AG09309 (cell line): ENCODE measurements at regions not wholly inside any gene's neighbourhood (a gene's known extent, or its start where the extent isn't known, plus 50 kb on each side); places are given as distances from the start of the nearest gene placed in this dataset.
"Not testable (repeated sequence)": the region's sequence is repeated elsewhere in the genome, so short reads cannot be mapped to it uniquely, and the experiment has no call there.

Experiments used
- DNase-seq: peaks from one replicate; pipeline ENCODE4 v3.0.0-alpha.2; 2010; ENCODE audit warnings: low read depth
- H3K4me3 ChIP-seq: 2 replicates; pipeline ENCODE4 v1.5.1; 2011; ENCODE audit warnings: mild to moderate bottlenecking, low read depth, low read length, moderate library complexity; ENCODE audit not compliant: control insufficient read depth
- TF ChIP-seq, protein P1 (sequence below): IDR thresholded peaks from 2 replicates; pipeline ENCODE4 v1.5.1; 2011; ENCODE audit warnings: mild to moderate bottlenecking, low read depth, low read length, inconsistent platforms; ENCODE audit not compliant: insufficient read depth, control insufficient read depth; ENCODE audit errors: missing control alignments

DNA sequence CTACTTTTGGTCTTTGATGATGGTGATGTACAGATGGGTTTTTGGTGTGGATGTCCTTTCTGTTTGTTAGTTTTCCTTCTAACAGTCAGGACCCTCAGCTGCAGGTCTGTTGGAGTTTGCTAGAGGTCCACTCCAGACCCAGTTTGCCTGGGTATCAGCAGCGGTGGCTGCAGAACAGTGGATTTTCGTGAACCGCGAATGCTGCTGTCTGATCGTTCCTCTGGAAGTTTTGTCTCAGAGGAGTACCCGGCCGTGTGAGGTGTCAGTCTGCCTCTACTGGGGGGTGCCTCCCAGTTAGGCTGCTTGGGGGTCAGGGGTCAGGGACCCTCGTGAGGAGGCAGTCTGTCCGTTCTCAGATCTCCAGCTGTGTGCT lies 56.6 kb upstream of the TNFAIP8 start:
- not testable (repeated sequence) for DNase-seq, H3K4me3 ChIP-seq

GRCh38 chr5:119299615-119300310 lies 56.1 kb upstream of the TNFAIP8 start:
- H3K4me3 ChIP-seq, DNase-seq: not testable (repeated sequence)

DNA sequence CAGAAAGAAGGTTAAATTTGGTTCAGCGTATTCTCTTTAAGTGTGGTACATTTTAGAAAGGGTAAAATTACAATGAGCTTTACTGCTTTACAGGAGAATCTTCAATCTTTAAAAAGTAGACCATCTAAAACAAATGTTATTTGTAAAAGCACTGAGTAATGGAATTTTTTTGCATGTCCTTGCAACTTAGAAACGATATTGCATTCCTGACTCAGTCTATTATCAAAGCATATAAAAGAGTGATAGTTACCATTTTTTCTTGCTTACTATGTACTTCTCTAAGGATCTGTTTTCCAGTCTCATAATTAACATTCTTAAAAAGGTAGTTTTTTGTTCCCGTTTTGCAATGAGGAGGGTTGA lies 55.5 kb upstream of the TNFAIP8 start:
- DNase-seq: no peak
- H3K4me3 ChIP-seq: no peak overlapping the region
- TF ChIP-seq, protein P1, sequence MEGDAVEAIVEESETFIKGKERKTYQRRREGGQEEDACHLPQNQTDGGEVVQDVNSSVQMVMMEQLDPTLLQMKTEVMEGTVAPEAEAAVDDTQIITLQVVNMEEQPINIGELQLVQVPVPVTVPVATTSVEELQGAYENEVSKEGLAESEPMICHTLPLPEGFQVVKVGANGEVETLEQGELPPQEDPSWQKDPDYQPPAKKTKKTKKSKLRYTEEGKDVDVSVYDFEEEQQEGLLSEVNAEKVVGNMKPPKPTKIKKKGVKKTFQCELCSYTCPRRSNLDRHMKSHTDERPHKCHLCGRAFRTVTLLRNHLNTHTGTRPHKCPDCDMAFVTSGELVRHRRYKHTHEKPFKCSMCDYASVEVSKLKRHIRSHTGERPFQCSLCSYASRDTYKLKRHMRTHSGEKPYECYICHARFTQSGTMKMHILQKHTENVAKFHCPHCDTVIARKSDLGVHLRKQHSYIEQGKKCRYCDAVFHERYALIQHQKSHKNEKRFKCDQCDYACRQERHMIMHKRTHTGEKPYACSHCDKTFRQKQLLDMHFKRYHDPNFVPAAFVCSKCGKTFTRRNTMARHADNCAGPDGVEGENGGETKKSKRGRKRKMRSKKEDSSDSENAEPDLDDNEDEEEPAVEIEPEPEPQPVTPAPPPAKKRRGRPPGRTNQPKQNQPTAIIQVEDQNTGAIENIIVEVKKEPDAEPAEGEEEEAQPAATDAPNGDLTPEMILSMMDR: no peak

- TF ChIP-seq, protein P1: no peak
- no peak for DNase-seq
- no peak overlapping the region for H3K4me3 ChIP-seq
These were observed 54.6 kb upstream of the TNFAIP8 start for GRCh38 chr5:119301210-119301609.

DNA sequence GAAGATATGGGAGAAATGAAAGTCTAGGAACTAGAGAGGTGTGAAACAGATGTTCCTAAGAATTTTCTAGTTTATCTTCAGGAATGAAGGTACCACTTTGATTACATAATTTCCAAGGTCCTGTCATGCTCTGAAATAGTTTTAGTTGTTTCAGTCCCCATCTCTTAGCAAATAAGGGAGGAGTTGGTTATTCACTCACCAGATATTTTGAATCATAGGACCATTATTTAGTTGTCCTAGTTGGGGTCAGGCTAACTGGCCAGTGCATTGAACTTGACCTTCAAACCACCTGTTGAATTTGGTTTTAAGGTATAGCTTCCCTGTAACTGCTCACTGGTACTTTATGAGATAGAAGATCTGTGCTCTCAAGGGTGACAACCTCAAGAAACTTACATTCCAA lies 53.9 kb upstream of the TNFAIP8 start:
- TF ChIP-seq, protein P1: no peak
- no peak for DNase-seq
- H3K4me3 ChIP-seq: no peak overlapping the region

- TF ChIP-seq, protein P1: no peak
- no peak for DNase-seq
- H3K4me3 ChIP-seq: no peak overlapping the region
These were observed 53.4 kb upstream of the TNFAIP8 start for GRCh38 chr5:119302449-119302848.

GRCh38 chr5:119302916-119303897 lies 52.6 kb upstream of the TNFAIP8 start:
- peak; percentile 91 for DNase-seq
- no peak overlapping the region for H3K4me3 ChIP-seq
- TF ChIP-seq, protein P1: no peak
